GM18873 (cell line): ENCODE measurements at regions not wholly inside any gene's neighbourhood (a gene's known extent, or its start where the extent isn't known, plus 50 kb on each side); places are given as distances from the start of the nearest gene placed in this dataset.

Experiments used
- ATAC-seq: cut with Tn5 transposase; IDR thresholded peaks from one replicate; pipeline ENCODE4 v1.9.1; 2021; ENCODE audit warnings: mild to moderate bottlenecking, moderate library complexity, moderate number of reproducible peaks; ENCODE audit not compliant: unreplicated experiment, low FRiP score

DNA sequence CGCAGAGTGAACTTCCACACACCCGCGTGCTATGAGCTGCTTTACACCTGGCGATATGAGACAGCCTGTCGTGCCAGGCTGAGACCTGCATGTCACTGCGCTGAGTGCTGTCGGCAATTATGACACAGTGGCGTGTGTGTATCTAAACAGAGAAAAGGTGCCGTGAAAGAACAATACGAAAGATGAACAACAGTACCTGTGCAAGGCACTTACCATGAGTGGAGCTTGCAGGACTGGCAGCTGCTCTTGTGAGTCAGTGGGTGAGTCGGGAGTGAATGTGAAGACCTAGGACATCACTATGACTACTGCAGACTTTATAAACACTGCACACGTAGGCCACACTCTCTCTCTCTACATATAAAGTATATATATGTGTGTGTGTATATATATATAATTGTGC, 68.5 kb upstream of the DUSP22 start:
- ATAC-seq, result no peak

DNA sequence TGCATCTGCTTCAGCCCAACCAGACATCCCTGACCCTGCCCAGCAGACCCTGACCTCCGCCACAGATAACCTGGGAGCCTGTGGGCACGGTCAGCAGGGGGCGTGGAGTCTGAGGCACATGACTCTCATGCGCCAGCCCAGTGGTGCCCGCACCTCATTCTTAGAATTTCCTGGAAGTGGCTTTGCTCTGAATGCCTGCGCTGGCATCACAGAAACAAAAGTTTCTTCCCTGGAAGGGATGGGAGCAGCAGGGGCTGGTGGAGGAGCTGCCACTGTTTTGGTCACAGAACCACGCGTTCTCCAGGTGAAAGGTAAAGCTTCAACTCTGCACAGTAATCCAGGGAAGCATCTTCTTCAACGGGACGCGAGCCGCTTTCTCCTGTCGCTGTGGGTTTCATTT, 67.9 kb upstream of the DUSP22 start:
- ATAC-seq, result no peak

DNA sequence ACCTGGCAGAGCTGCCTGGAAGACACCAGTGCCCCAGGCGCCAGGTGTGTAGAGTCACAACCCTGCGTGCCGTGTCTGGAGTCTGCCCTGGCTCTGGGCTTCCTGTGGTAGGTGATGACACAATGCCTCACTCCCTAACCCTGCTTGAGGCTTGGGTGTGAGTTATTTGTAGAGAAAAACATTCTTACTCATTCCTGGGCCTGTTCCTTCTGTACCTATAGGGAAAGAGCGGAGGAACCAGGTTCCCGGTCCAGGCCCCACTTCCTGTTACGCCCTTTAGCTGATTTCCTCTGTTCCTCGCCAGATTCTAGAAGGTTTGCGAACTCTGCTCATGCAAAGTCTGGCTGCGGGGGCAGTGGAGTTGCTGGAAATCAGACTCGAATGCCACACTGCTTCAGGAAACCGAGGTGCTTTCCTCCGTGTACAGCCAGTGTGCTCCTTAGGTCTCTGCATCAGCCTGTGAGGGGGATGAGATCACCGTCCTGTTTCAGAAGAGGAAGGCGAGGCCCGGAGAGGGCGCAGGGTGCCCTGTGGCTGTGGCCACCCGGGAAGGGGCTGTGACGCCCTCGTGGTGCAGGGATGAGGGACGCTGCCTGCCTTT, 67.1 kb upstream of the DUSP22 start:
- ATAC-seq, result peak; percentile 27

DNA sequence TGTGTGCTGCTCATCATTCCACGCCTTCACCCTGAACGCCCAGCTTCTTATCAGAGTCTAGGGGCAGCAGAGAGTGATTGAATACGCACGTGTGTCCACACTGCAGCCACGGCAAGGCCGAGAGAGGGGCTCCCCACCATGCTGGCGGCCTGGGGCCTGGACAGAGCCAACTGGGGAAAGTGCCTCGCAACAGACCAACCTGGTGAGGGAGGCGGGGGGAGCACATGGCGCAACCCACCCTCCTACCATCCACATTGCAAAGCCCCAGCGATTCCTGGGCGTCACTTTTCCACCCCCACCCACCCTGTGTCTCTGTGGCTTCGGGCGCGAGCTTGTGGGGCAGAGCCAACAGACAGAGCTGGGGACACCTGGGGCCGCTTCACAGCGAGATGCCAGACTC, 66.4 kb upstream of the DUSP22 start:
- no peak for ATAC-seq

DNA sequence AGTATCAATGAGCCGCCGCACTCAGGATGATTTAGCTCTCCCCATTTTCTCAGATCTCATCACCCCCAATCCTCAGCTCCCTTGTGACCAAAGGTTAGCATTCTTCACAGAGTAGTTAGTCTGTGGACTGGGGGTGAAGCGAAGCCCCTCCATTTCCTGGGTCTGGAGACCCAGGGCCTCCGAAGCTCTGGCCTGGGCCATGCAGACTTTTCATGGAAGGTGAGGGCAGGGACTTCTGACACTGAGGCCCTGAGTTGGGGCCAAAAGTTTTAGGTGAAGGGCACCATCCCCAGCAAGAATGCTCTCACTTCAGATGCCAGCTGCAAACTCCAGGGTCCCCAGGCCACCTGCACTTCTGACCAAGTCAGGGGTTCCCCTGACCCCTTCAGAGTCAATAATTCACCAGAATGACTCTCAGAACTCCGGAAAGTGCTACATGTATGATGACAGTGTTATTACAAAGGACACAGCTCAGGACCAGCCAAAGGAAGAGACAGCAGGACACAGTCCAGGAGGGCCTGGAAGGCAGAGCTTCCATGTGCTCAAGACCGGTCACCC, 65.7 kb upstream of the DUSP22 start:
- no peak for ATAC-seq

DNA sequence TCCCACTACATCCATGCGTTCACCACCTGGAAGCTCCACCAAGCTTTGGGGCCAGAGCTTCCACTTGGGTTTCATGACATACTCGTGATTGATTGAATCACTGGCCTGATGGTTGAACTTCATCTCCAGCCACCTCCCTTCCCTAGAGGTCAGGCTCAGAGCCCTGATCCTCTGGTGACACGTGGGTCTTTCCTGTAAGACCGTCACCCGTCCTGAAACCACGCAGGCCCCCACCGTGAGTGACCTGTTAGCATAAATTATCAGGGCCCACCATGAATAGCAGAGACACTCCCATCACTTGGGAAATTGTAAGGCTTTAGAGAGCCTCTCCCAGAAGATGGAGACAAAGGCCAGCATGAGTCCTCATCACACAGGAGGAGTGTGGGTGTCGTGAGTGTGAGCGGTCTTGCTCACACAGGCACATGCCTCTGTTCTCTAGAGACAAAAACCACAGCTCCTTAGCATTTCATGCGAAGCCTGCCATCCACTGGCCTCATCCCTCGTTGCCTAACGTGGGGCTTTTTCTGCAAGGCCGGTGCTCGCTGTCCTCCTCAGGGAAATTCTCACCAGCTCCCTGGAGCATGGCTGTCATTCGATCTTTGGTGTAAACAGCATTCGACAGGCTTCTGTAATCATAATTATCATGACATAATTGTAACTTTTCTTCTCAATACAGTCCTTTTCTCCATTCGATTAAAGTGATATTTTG, 65.1 kb upstream of the DUSP22 start:
- ATAC-seq, result no peak

- ATAC-seq, result peak; percentile 28
Measured at GRCh38 chr6:227812-228338, 64.4 kb upstream of the DUSP22 start.

DNA sequence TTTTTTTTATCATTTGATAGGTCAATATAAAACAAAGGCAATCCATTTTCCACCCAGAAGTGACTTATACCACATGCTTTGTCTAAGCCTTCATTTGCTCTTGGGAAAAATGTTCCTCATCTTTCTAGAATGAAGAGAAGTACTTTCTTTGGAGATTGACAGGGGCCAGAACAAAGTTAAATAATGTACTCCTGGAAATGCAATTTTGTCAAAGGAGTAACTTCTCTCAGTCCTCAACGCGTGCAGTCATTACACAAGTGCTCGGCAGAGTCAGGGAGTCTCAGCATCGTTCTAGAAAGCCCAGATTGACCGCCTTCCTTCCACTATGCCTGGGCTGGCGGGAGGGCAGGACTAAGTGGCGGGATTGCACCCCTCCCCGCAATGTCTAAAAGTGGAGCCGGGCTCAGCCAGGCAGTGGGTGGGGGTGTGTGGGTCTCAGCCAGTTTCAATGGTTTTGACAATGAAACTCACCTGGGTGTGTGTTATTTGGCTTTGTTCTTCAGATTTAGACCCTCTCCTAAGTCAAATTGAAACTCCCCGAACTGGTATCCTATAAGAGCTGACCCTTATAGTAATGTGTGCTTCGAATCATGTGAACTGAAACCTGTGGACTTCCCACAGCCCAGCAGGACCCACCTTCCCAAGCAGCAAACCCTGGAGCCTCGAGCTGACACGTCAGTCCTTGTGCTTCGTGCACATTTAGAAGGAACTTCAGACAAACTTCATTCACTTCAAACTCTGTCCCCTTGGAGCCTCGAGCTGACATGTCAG, 63.2 kb upstream of the DUSP22 start:
- peak; percentile 32 for ATAC-seq

DNA sequence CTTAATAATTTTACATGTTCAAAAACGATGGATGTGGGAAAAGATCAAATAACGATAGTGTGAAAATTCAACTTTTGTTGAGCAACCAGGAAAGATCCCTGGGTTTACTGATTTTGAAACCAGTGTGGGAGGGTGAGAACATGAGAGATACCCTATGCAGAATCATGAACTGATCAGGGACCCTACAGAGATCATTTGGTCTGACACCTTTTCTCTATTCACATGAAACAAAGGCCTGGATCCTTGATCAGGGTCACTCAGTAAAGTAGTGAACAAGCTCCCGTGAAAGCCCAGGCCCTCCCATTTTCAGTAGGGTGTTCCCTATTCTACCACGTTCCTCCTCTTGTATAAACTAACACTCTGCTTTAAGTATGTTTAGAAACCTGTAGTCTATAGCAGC, 60.5 kb upstream of the DUSP22 start:
- ATAC-seq, result no peak

DNA sequence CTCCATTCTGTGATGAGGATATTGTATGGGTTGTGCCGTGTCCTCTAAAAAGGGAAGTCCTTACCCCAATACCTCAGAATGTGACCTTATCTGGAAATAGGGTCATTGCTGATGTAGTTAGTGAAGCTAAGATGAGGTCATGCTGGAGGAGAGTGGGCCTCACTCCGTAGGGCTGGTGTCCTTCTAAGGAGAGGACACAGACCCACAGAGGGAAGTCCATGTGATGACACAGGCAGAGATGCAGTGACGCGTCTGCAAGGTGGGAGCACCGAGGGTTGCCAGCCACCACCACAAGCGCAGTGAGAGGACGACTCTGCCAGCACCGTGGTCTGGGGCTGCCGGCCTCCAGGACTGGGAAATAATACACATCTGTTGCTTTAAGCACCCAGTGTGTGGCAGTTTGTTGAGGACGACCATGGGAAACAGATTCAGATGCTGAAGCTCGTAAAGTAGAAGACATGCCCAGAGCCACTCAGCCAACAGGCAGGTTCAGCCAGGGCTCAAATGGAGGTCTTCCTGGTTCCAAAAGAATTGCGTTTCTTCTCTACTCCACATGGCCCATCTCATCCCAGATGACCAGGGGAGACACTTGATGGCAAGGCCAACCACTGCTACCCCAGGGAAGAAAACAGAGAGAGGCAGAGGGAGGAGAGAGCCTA, 59.2 kb upstream of the DUSP22 start:
- ATAC-seq, result no peak

DNA sequence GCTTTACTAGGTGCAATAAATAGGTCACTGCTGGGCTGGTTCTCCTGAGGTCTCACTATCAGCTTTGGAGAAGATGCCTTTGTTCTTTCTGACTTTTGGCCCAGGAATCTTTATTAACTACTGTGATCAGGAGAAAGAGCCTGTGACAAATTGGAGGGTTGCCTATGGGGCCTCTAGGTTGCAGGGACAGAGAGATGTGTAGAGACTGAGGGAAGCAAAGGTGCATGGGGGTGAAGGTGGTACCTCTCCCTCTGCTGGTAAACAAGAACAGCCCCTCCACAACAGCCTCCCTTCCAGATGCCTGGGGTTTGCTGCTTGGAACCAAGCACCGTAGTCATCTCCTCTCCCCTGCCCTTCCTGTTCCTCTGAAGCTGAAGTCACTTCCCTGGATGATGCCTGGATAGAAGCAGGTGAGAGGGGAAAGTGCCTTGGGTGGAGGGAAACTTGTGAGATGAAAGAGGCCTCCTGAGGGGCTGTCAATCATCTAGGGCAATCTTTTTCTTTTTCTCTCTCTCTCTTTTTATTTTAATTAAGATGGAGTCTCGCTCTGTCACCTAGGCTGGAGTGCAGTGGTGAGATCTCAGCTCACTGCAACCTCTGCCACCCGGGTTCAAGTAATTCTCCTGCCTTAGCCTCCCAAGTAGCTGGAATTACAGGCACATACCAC, 57.4 kb upstream of the DUSP22 start:
- no peak for ATAC-seq

- ATAC-seq, result no peak
Measured at GRCh38 chr6:235763-236360, 56.4 kb upstream of the DUSP22 start.

DNA sequence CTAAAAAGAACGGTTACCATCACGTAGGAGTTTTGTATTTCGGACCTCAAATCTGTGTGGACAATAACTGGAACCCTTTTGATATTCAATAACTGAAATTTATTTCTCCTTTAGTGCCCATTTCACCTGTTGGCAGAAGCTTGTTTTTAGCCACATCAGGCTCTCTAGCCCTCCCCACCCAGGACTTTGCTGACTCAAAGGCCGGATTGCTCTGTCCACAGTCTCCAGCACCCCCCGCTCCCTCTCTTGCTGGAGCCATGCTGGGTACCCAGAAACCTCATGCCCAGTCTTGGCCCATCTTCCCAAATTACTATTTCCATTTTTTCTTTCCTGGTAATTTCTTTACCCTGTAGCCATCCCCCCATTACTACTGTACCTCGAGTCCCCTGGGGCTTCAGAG, 55.8 kb upstream of the DUSP22 start:
- ATAC-seq, result no peak

DNA sequence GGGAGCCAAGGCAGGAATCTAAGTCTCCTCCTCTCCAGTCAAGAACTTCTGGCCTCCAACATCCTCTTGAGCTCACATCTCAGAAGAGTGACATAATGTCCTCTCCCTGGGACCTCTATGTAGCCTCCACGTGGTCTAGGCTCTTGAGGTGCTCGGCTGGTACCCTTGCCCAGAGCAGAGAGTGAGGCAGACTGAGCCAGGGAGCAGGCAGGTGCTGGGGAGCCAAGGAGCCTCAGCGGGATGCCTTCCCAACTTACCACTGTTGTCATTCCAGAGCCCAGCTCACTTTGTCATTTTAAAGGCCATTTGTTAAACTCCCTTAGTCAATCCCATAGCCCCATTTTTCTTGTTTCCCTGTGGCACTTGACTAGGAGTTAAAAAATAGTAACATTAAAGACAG, 52.1 kb upstream of the DUSP22 start:
- no peak for ATAC-seq

GRCh38 chr6:241336-241865, 50.9 kb upstream of the DUSP22 start:
- ATAC-seq, result no peak
